ENCODE measurements at regions not wholly inside any gene's neighbourhood (a gene's known extent, or its start where the extent isn't known, plus 50 kb on each side); places are given as distances from the start of the nearest gene placed in this dataset.
A peak's percentile ranks its signal among the peaks of the same experiment; 100 is the strongest.

DNA sequence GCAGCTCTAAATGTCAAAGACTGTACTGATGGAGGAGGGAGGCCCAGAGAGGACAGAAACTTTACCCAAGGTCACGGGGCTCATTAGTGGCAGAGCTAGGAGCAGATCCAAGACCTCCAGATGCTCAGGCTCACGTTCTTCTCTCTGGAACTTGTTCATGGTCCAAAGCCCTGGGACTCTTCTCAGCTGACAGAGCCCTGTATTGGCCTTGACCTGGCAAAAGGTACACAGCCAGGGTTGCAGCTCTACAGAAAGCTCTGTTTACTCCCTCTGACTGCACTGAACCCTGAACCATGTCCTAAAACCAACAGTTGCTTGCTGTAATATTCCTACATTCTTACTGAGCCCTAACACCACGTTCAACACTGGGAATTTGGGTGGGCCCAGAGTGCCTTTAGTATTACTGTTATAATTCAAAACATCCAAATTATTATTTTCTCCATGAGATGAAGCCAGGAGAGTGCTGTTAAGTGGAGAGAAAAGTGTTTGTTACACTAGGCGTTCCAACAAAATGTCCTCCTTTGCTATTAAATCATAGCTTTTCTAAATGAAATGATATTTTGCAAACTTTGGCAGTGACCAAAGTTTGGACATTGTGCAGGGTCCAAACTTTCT is 602.4 kb upstream of the CLINT1 start (continued):
- TF ChIP-seq ZNF292 (CRISPR knock-in tag; IDR thresholded peaks at IDR 0.05; ENCODE audit: borderline replicate concordance, low read depth) (peak; percentile 92), PPARG (CRISPR knock-in tag; conservative IDR thresholded peaks at IDR 0.05) (peak; percentile 93), ZNF180 (CRISPR knock-in tag; IDR thresholded peaks at IDR 0.05; ENCODE audit: borderline replicate concordance, low read depth) (no peak), RBM39 (IDR thresholded peaks at IDR 0.05; ENCODE audit: low read depth, low read length, poor library complexity, severe bottlenecking) (no peak), KDM3A (CRISPR knock-in tag; IDR thresholded peaks at IDR 0.05; ENCODE audit: low read depth) (peak; percentile 93; the same call in 1 of the 2 replicates), ZIK1 (CRISPR knock-in tag; IDR thresholded peaks at IDR 0.05; ENCODE audit: borderline replicate concordance, low read depth) (0 out of 2 replicates have a peak, but pooled peaks have one; percentile 33), SMARCC2 (IDR thresholded peaks at IDR 0.05) (peak; percentile 82), STAG1 (CRISPR knock-in tag; IDR thresholded peaks at IDR 0.05) (peak; percentile 31), ARNT2 (CRISPR knock-in tag; IDR thresholded peaks at IDR 0.05; ENCODE audit: low read depth) (no peak), RORA (CRISPR knock-in tag; IDR thresholded peaks at IDR 0.05) (peak; percentile 95; the same call in 1 of the 2 replicates), ZFP62 (CRISPR knock-in tag; IDR thresholded peaks at IDR 0.05) (no peak)
- TF ChIP-seq, protein P1, sequence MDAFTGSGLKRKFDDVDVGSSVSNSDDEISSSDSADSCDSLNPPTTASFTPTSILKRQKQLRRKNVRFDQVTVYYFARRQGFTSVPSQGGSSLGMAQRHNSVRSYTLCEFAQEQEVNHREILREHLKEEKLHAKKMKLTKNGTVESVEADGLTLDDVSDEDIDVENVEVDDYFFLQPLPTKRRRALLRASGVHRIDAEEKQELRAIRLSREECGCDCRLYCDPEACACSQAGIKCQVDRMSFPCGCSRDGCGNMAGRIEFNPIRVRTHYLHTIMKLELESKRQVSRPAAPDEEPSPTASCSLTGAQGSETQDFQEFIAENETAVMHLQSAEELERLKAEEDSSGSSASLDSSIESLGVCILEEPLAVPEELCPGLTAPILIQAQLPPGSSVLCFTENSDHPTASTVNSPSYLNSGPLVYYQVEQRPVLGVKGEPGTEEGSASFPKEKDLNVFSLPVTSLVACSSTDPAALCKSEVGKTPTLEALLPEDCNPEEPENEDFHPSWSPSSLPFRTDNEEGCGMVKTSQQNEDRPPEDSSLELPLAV (CRISPR knock-in tag; conservative IDR thresholded peaks at IDR 0.05; ENCODE audit: low read depth), result no peak
- TF ChIP-seq, protein P2, sequence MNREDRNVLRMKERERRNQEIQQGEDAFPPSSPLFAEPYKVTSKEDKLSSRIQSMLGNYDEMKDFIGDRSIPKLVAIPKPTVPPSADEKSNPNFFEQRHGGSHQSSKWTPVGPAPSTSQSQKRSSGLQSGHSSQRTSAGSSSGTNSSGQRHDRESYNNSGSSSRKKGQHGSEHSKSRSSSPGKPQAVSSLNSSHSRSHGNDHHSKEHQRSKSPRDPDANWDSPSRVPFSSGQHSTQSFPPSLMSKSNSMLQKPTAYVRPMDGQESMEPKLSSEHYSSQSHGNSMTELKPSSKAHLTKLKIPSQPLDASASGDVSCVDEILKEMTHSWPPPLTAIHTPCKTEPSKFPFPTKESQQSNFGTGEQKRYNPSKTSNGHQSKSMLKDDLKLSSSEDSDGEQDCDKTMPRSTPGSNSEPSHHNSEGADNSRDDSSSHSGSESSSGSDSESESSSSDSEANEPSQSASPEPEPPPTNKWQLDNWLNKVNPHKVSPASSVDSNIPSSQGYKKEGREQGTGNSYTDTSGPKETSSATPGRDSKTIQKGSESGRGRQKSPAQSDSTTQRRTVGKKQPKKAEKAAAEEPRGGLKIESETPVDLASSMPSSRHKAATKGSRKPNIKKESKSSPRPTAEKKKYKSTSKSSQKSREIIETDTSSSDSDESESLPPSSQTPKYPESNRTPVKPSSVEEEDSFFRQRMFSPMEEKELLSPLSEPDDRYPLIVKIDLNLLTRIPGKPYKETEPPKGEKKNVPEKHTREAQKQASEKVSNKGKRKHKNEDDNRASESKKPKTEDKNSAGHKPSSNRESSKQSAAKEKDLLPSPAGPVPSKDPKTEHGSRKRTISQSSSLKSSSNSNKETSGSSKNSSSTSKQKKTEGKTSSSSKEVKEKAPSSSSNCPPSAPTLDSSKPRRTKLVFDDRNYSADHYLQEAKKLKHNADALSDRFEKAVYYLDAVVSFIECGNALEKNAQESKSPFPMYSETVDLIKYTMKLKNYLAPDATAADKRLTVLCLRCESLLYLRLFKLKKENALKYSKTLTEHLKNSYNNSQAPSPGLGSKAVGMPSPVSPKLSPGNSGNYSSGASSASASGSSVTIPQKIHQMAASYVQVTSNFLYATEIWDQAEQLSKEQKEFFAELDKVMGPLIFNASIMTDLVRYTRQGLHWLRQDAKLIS (CRISPR knock-in tag; IDR thresholded peaks at IDR 0.05), result no peak
- TF ChIP-seq, protein P3, sequence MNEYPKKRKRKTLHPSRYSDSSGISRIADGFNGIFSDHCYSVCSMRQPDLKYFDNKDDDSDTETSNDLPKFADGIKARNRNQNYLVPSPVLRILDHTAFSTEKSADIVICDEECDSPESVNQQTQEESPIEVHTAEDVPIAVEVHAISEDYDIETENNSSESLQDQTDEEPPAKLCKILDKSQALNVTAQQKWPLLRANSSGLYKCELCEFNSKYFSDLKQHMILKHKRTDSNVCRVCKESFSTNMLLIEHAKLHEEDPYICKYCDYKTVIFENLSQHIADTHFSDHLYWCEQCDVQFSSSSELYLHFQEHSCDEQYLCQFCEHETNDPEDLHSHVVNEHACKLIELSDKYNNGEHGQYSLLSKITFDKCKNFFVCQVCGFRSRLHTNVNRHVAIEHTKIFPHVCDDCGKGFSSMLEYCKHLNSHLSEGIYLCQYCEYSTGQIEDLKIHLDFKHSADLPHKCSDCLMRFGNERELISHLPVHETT (CRISPR knock-in tag; conservative IDR thresholded peaks at IDR 0.05), result 0 out of 2 replicates have a peak, but pooled peaks have one; percentile 48
- TF ChIP-seq, protein P4, sequence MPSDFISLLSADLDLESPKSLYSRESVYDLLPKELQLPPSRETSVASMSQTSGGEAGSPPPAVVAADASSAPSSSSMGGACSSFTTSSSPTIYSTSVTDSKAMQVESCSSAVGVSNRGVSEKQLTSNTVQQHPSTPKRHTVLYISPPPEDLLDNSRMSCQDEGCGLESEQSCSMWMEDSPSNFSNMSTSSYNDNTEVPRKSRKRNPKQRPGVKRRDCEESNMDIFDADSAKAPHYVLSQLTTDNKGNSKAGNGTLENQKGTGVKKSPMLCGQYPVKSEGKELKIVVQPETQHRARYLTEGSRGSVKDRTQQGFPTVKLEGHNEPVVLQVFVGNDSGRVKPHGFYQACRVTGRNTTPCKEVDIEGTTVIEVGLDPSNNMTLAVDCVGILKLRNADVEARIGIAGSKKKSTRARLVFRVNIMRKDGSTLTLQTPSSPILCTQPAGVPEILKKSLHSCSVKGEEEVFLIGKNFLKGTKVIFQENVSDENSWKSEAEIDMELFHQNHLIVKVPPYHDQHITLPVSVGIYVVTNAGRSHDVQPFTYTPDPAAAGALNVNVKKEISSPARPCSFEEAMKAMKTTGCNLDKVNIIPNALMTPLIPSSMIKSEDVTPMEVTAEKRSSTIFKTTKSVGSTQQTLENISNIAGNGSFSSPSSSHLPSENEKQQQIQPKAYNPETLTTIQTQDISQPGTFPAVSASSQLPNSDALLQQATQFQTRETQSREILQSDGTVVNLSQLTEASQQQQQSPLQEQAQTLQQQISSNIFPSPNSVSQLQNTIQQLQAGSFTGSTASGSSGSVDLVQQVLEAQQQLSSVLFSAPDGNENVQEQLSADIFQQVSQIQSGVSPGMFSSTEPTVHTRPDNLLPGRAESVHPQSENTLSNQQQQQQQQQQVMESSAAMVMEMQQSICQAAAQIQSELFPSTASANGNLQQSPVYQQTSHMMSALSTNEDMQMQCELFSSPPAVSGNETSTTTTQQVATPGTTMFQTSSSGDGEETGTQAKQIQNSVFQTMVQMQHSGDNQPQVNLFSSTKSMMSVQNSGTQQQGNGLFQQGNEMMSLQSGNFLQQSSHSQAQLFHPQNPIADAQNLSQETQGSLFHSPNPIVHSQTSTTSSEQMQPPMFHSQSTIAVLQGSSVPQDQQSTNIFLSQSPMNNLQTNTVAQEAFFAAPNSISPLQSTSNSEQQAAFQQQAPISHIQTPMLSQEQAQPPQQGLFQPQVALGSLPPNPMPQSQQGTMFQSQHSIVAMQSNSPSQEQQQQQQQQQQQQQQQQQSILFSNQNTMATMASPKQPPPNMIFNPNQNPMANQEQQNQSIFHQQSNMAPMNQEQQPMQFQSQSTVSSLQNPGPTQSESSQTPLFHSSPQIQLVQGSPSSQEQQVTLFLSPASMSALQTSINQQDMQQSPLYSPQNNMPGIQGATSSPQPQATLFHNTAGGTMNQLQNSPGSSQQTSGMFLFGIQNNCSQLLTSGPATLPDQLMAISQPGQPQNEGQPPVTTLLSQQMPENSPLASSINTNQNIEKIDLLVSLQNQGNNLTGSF (CRISPR knock-in tag; IDR thresholded peaks at IDR 0.05), result no peak
